SK-N-SH (cell line): ENCODE measurements at regions not wholly inside any gene's neighbourhood (a gene's known extent, or its start where the extent isn't known, plus 50 kb on each side); places are given as distances from the start of the nearest gene placed in this dataset.

ENCODE experiments used
- CTCF ChIA-PET: fragments of 300-600, 350-600 bp; formaldehyde crosslinking; extraction: SDS; loops from one replicate; lab custom pipeline; 2021; lab: Yijun Ruan, JAX
- POLR2A ChIA-PET: fragments of 350-600 bp; sonication (Branson Sonifier 250); formaldehyde crosslinking; extraction: SDS; loops from one replicate; lab custom pipeline; 2020; ENCODE audit warnings: antibody characterized with exemption, inconsistent platforms; lab: Yijun Ruan, JAX
- DNase-seq: peaks from one replicate; pipeline ENCODE4 v3.0.0; 2012
- H2AFZ ChIP-seq: fragments of 200-600 bp; sonication (generic); 2 replicates; pipeline ENCODE4 v1.8.1; 2016; ENCODE audit warnings: antibody characterized with exemption, mild to moderate bottlenecking, low read depth
- H3F3A ChIP-seq: fragments of 200-600 bp; sonication (generic); replicated peaks from 2 replicates; pipeline ENCODE3; 2016; ENCODE audit warnings: antibody characterized with exemption, mild to moderate bottlenecking; ENCODE audit not compliant: insufficient read depth
- H3K27ac ChIP-seq, 2 experiments: fragments of 200-500 bp in 1 of 2; fragments of 200-600 bp in 1 of 2; sonication (Bioruptor generic) in 1 of 2; sonication (generic), shearing (Covaris generic) in 1 of 2; 2 replicates each; pipeline versions ENCODE4 v1.5.1 to v1.6.1; 2014 to 2016; ENCODE audit warnings: low read depth in 2 of 2, inconsistent platforms in 1 of 2, low read length in 1 of 2, mild to moderate bottlenecking in 1 of 2, mixed read lengths in 1 of 2
- H3K27me3 ChIP-seq: fragments of 200-600 bp; sonication (generic), shearing (Covaris generic); 2 replicates; pipeline ENCODE4 v1.6.1; 2016; ENCODE audit warnings: mixed run types; ENCODE audit not compliant: insufficient read depth
- H3K36me3 ChIP-seq, 2 experiments: fragments of 200-500 bp in 1 of 2; fragments of 200-600 bp in 1 of 2; sonication (Bioruptor generic) in 1 of 2; sonication (generic) in 1 of 2; replicated peaks in 1 of 2; 2 replicates each; pipeline versions ENCODE3 to v1.5.1; 2014 to 2016; ENCODE audit warnings: low read length in 1 of 2, mild to moderate bottlenecking in 1 of 2; ENCODE audit not compliant: insufficient read depth in 2 of 2, control insufficient read depth in 1 of 2
- H3K4me1 ChIP-seq, 2 experiments: fragments of 200-500 bp in 1 of 2; fragments of 200-600 bp in 1 of 2; sonication (Bioruptor generic) in 1 of 2; sonication (generic), shearing (Covaris generic) in 1 of 2; 2 replicates each; pipeline versions ENCODE4 v1.5.1 to v1.6.1; 2014 to 2016; ENCODE audit warnings: low read depth in 1 of 2, low read length in 1 of 2, mixed run types in 1 of 2; ENCODE audit not compliant: insufficient read depth in 2 of 2, control insufficient read depth in 1 of 2
- H3K4me2 ChIP-seq: fragments of 200-600 bp; sonication (generic), shearing (Covaris generic); 2 replicates; pipeline ENCODE4 v1.6.1; 2017; ENCODE audit warnings: mixed run types
- H3K4me3 ChIP-seq, 2 experiments: fragments of 200-500 bp in 1 of 2; fragments of 200-600 bp in 1 of 2; sonication (Bioruptor generic) in 1 of 2; sonication (generic), shearing (Covaris generic) in 1 of 2; 2 replicates each; pipeline versions ENCODE4 v1.5.1 to v1.8.1; 2014 to 2016; ENCODE audit warnings: low read depth in 2 of 2, inconsistent platforms in 1 of 2, low read length in 1 of 2, mild to moderate bottlenecking in 1 of 2, mixed read lengths in 1 of 2, moderate library complexity in 1 of 2
- H3K79me2 ChIP-seq: fragments of 200-600 bp; sonication (generic); 2 replicates; pipeline ENCODE4 v1.8.1; 2017; ENCODE audit warnings: mild to moderate bottlenecking; ENCODE audit not compliant: insufficient read depth
- H3K9ac ChIP-seq: fragments of 200-600 bp; sonication (generic); 2 replicates; pipeline ENCODE4 v1.6.1; 2017; ENCODE audit warnings: mixed run types
- H3K9me2 ChIP-seq: fragments of 200-600 bp; sonication (generic); 2 replicates; pipeline ENCODE4 v1.6.1; 2017; ENCODE audit warnings: mixed run types
- H3K9me3 ChIP-seq: fragments of 200-600 bp; sonication (generic); 2 replicates; pipeline ENCODE4 v1.6.1; 2017; ENCODE audit warnings: mixed run types, mild to moderate bottlenecking, moderate library complexity
- H4K20me1 ChIP-seq: fragments of 200-600 bp; sonication (generic); 2 replicates; pipeline ENCODE4 v1.6.1; 2017; ENCODE audit warnings: mild to moderate bottlenecking, mixed run types; ENCODE audit not compliant: insufficient read depth
- EZH2phosphoT487 ChIP-seq: fragments of 200-600 bp; sonication (generic); IDR thresholded peaks from 2 replicates; pipeline ENCODE4 v1.6.1; 2017; ENCODE audit warnings: low read depth, mixed run types, mild to moderate bottlenecking, antibody characterized with exemption, moderate library complexity, borderline replicate concordance
- FOXM1 ChIP-seq: IDR thresholded peaks from 2 replicates; pipeline ENCODE4 v1.4.0; 2012; ENCODE audit warnings: low read depth, mild to moderate bottlenecking
- GATA2 ChIP-seq: sonication (generic); formaldehyde crosslinking; IDR thresholded peaks from 2 replicates; pipeline ENCODE4 v1.5.0; 2020; ENCODE audit warnings: mild to moderate bottlenecking, missing genetic modification reagents
- JUND ChIP-seq: IDR thresholded peaks from 2 replicates; pipeline ENCODE4 v1.4.0; 2012
- MAX ChIP-seq: IDR thresholded peaks from 2 replicates; pipeline ENCODE4 v1.4.0; 2012; ENCODE audit warnings: low read depth
- RAD21 ChIP-seq: IDR thresholded peaks from 2 replicates; pipeline ENCODE4 v1.6.1; 2012; ENCODE audit warnings: mild to moderate bottlenecking, low read length
- RCOR1 ChIP-seq: fragments of 150-350 bp; IDR thresholded peaks from 2 replicates; pipeline ENCODE4 v1.6.1; 2017; ENCODE audit warnings: antibody characterized with exemption, low read length
- RFX5 ChIP-seq: IDR thresholded peaks from 2 replicates; pipeline ENCODE4 v1.6.1; 2012; ENCODE audit warnings: mild to moderate bottlenecking, improper control_type of control experiment, low read length
- SIN3A ChIP-seq: IDR thresholded peaks from 2 replicates; pipeline ENCODE4 v1.6.1; 2012; ENCODE audit warnings: low read depth, mild to moderate bottlenecking, low read length, moderate library complexity, borderline replicate concordance
- SMC3 ChIP-seq: IDR thresholded peaks from 2 replicates; pipeline ENCODE4 v1.6.1; 2012; ENCODE audit warnings: low read depth, low read length, improper control_type of control experiment
- USF1 ChIP-seq: IDR thresholded peaks from 2 replicates; pipeline ENCODE4 v1.4.0; 2012; ENCODE audit warnings: low read depth, borderline replicate concordance
- YY1 ChIP-seq: IDR thresholded peaks from 2 replicates; pipeline ENCODE4 v1.4.0; 2012; ENCODE audit warnings: low read depth, mild to moderate bottlenecking
- WGBS: methylation state at CpG from one replicate; pipeline ENCODE4 v1.1.6; 2017; ENCODE audit warnings: low lambda C conversion rate; 5-methylcytosine and 5-hydroxymethylcytosine counted together
- TF ChIP-seq, protein P1 (sequence below): IDR thresholded peaks from 2 replicates; pipeline ENCODE4; 2012

DNA sequence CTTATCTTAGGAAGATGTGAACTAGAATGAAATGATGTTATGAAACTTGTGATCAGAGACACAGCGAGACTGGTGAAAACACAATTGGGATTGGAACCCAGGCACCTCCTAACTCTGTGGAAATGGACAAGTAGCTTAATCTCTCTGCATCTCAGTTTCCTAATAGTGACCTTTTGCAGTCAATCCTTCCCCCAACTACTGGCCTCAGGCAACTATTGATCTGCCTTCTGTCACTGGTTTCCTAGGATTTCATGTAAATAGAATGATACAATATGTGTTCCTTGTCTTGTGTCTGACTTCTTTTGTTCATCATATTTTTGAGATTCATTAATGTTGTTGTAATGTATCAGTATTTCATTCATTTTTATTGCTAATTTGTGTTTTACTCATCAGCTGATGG lies 341.7 kb downstream of the REEP3 start:
- no peak overlapping the region for H2AFZ ChIP-seq

DNA sequence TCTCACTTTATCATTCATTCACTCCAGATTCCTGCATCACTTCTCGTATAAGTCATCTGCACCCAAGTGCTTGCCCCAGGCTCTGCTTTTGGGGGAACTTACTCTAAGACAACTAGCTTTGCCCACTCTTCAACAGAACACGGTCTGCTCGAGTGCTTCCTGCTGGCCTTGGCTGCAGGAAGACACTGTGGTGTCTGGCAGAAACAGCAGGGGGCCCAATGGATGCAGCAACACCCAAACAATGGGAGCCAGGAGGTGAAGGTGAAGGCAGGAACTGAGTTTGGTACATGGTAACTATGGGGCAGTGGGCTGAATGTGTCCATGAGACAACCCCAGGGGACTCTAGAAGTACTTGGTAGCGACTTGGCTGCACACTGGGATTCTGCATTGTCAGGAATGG lies 344.0 kb downstream of the REEP3 start:
- Histone ChIP-seq H3K36me3 (no peaks in the 10 kb centered on the region), H3K9me2 (no peaks in the 10 kb centered on the region), H2AFZ (no peak overlapping the region), H3K27ac (no peak overlapping the region), H3K4me2 (no peak overlapping the region), H3K4me1 (peaks cover 0 to 8% of the 10 kb centered on the region in 2 experiments; a peak in 1 of 4 replicates), H3K4me3 (no peak overlapping the region), H3K9ac (no peak overlapping the region), H3K27me3 (peaks cover 4% of the 10 kb centered on the region; the same call in 1 of the 2 replicates), H3K79me2 (no peaks in the 10 kb centered on the region), H3K9me3 (no peaks in the 10 kb centered on the region), H3F3A (no peaks in the 10 kb centered on the region), H4K20me1 (no peaks in the 10 kb centered on the region)
- ChIA-PET CTCF (interaction anchor here (0.8 to 6.0 kb wide), 7 partner anchors 9 to 145 kb away, joined by 3 to 117 read pairs (median 3); no protein-coding TSS in a partner anchor), POLR2A (no interaction called here)
- 11% methylated on average over 4 of the region's 4 CpGs for WGBS
- no peak for TF ChIP-seq EZH2phosphoT487
- no peak for TF ChIP-seq SIN3A
- no peak for TF ChIP-seq MAX
- TF ChIP-seq, protein P1, sequence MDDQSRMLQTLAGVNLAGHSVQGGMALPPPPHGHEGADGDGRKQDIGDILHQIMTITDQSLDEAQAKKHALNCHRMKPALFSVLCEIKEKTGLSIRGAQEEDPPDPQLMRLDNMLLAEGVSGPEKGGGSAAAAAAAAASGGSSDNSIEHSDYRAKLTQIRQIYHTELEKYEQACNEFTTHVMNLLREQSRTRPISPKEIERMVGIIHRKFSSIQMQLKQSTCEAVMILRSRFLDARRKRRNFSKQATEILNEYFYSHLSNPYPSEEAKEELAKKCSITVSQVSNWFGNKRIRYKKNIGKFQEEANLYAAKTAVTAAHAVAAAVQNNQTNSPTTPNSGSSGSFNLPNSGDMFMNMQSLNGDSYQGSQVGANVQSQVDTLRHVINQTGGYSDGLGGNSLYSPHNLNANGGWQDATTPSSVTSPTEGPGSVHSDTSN = no peak
- no peak for TF ChIP-seq GATA2
- TF ChIP-seq RCOR1 = no peak
- no peak for TF ChIP-seq RFX5
- TF ChIP-seq FOXM1 = no peak
- TF ChIP-seq SMC3 = no peak
- no peak for DNase-seq

More for the DNA sequence above, 341.7 kb downstream of the REEP3 start:
- 50% methylated on average over 1 of the region's 1 CpG for WGBS
- Histone ChIP-seq H3K4me1 (peaks cover 0 to 8% of the 10 kb centered on the region in 2 experiments; a peak in 1 of 4 replicates), H3K36me3 (no peaks in the 10 kb centered on the region), H3K27ac (no peak overlapping the region), H3K27me3 (peaks cover 4% of the 10 kb centered on the region; the same call in 1 of the 2 replicates), H3K4me2 (no peak overlapping the region), H3K9ac (no peak overlapping the region), H4K20me1 (no peaks in the 10 kb centered on the region), H3F3A (no peaks in the 10 kb centered on the region), H3K9me2 (no peaks in the 10 kb centered on the region), H3K4me3 (no peak overlapping the region), H3K9me3 (no peaks in the 10 kb centered on the region), H3K79me2 (no peaks in the 10 kb centered on the region)
- TF ChIP-seq, protein P1 = no peak
- TF ChIP-seq RAD21 (no peak), USF1 (no peak), RFX5 (no peak), RCOR1 (no peak), YY1 (no peak), FOXM1 (no peak), SIN3A (no peak), JUND (no peak)
- ChIA-PET CTCF (no interaction called here), POLR2A (no interaction called here)
- no peak for DNase-seq
